IgD-negative memory B cell (primary cell): ENCODE measurements at regions not wholly inside any gene's neighbourhood (a gene's known extent, or its start where the extent isn't known, plus 50 kb on each side); places are given as distances from the start of the nearest gene placed in this dataset.
"Not testable (repeated sequence)": the region's sequence is repeated elsewhere in the genome, so short reads cannot be mapped to it uniquely, and the experiment has no call there.

Source experiments
- H3K27ac Mint-ChIP-seq, 3 donors: one replicate each; pipeline ENCODE4 v1.8.0; 2020 to 2022; ENCODE audit warnings: mild to moderate bottlenecking in 3 of 3, mixed read lengths in 3 of 3, moderate library complexity in 1 of 3
- H3K27me3 Mint-ChIP-seq: one replicate; pipeline ENCODE4 v1.8.0; 2021; ENCODE audit warnings: mixed read lengths
- H3K36me3 Mint-ChIP-seq: one replicate; pipeline ENCODE4 v1.8.0; 2020; ENCODE audit warnings: mild to moderate bottlenecking, mixed read lengths
- H3K4me1 Mint-ChIP-seq, 3 donors: one replicate each; pipeline ENCODE4 v1.8.0; 2020 to 2022; ENCODE audit warnings: mixed read lengths in 3 of 3, mild to moderate bottlenecking in 1 of 3
- H3K4me3 Mint-ChIP-seq, 4 donors: one replicate each; pipeline ENCODE4 v1.8.0; 2020 to 2022; ENCODE audit warnings: mild to moderate bottlenecking in 4 of 4, mixed read lengths in 4 of 4, moderate library complexity in 3 of 4
- H3K9me3 Mint-ChIP-seq, 3 donors: one replicate each; pipeline ENCODE4 v1.8.0; 2020 to 2021; ENCODE audit warnings: mixed read lengths in 3 of 3, mild to moderate bottlenecking in 1 of 3

- Mint-ChIP-seq H3K36me3 (no peaks in the 10 kb centered on the region), H3K27ac (no peak overlapping the region), H3K9me3 (no peaks in the 10 kb centered on the region), H3K4me3 (no peak overlapping the region), H3K27me3 (peaks cover 5% of the 10 kb centered on the region), H3K4me1 (no peaks in the 10 kb centered on the region)
These were observed 105.0 kb upstream of the CDK13 start for GRCh38 chr7:39845006-39845405.

DNA sequence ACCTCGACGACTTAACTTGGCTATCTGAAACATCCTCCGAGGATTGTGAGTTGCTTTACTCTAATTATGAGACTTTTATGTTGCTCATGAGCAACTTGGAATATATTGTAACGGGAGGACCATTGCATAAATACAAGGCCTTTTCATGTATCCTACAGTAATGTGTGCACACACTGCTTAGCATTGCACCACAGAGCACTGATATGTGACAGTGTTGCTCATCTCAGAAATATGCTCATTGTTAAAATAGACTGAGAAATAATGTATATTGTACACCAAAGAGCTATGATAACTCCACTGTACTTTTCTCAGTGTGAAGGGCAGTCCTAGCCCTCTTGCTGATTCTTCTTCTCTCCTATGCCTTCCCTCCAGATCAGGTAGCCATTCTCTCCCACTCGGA lies 102.8 kb upstream of the CDK13 start:
- H3K4me3 Mint-ChIP-seq = no peak overlapping the region
- H3K36me3 Mint-ChIP-seq = no peaks in the 10 kb centered on the region
- H3K9me3 Mint-ChIP-seq = peaks cover 0 to 5% (median 0%) of the 10 kb centered on the region in 3 donors
- H3K27ac Mint-ChIP-seq = no peak overlapping the region
- peaks cover 11% of the 10 kb centered on the region for H3K27me3 Mint-ChIP-seq
- H3K4me1 Mint-ChIP-seq = no peaks in the 10 kb centered on the region

GRCh38 chr7:39851466-39852045 lies 98.5 kb upstream of the CDK13 start:
- Mint-ChIP-seq H3K4me3 (no peak overlapping the region), H3K9me3 (peaks cover 0 to 5% (median 0%) of the 10 kb centered on the region in 3 donors), H3K27ac (no peak overlapping the region), H3K36me3 (no peaks in the 10 kb centered on the region), H3K27me3 (peaks cover 21% of the 10 kb centered on the region), H3K4me1 (peaks cover 2 to 10% (median 4%) of the 10 kb centered on the region in 3 donors)

- peak overlapping the region in 3 of 4 donors; percentile 18 to 93 (median 40) for H3K4me3 Mint-ChIP-seq
- not testable (repeated sequence) for H3K27ac Mint-ChIP-seq, H3K9me3 Mint-ChIP-seq, H3K36me3 Mint-ChIP-seq, H3K4me1 Mint-ChIP-seq
- H3K27me3 Mint-ChIP-seq = peaks cover 26% of the 10 kb centered on the region
These were observed 95.3 kb upstream of the CDK13 start for GRCh38 chr7:39854616-39855324.

GRCh38 chr7:39855325-39855674 lies 94.8 kb upstream of the CDK13 start:
- Mint-ChIP-seq H3K4me1 (peaks cover 2 to 10% (median 4%) of the 10 kb centered on the region in 3 donors), H3K27ac (no peak overlapping the region), H3K36me3 (no peaks in the 10 kb centered on the region), H3K4me3 (peak overlapping the region in 3 of 4 donors; percentile 18 to 93 (median 40)), H3K27me3 (peaks cover 26% of the 10 kb centered on the region), H3K9me3 (peaks cover 0 to 5% (median 0%) of the 10 kb centered on the region in 3 donors)

GRCh38 chr7:39863675-39864322 lies 86.3 kb upstream of the CDK13 start:
- not testable (repeated sequence) for H3K27me3 Mint-ChIP-seq, H3K27ac Mint-ChIP-seq, H3K9me3 Mint-ChIP-seq, H3K4me3 Mint-ChIP-seq, H3K4me1 Mint-ChIP-seq, H3K36me3 Mint-ChIP-seq

- not testable (repeated sequence) for H3K4me1 Mint-ChIP-seq, H3K4me3 Mint-ChIP-seq, H3K9me3 Mint-ChIP-seq, H3K27ac Mint-ChIP-seq, H3K27me3 Mint-ChIP-seq, H3K36me3 Mint-ChIP-seq
These were observed 80.1 kb upstream of the CDK13 start for GRCh38 chr7:39869888-39870522.

DNA sequence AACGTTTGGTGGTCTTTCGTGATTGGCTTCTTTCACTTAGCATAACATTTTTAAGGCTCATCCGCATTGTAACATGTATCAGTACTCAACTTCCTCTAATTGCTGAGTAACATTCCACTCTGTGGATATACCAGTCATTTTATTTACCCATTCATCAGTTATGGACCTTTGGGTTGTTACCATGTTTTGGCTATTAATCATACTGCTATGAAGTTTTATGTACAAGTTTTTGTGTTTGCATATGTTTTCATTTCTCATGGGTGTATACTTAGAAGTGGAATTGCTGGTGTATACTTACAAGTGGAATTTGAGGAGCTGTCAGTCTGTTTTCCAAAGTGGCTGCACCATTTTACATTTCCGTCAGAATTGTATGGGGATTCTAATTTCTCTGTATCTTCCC lies 78.4 kb upstream of the CDK13 start:
- not testable (repeated sequence) for H3K4me3 Mint-ChIP-seq, H3K4me1 Mint-ChIP-seq, H3K9me3 Mint-ChIP-seq, H3K36me3 Mint-ChIP-seq, H3K27ac Mint-ChIP-seq, H3K27me3 Mint-ChIP-seq

DNA sequence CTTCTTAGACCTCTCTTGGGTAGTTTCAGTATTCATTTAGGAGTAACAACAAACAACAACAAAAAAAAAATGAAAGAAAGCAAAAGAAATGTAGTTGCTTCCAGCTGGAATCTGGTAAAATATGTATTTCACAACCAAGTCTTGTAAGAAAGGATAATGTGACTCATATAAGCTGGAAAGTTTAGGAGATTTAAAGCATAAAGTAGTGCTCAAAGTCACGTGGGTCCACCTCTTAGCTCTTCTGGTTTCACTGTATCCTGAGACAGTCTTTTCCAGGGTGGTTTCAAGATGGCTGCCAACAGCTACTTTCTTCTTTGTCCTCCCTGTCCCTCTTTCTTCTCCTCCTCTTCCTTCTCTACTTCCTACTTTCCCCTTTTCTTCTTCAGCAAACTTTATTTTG lies 69.5 kb upstream of the CDK13 start:
- H3K4me3 Mint-ChIP-seq = no peak overlapping the region
- H3K9me3 Mint-ChIP-seq = peaks cover 0 to 5% (median 0%) of the 10 kb centered on the region in 3 donors
- peaks cover 13% of the 10 kb centered on the region for H3K27me3 Mint-ChIP-seq
- no peaks in the 10 kb centered on the region for H3K4me1 Mint-ChIP-seq
- peaks cover 1% of the 10 kb centered on the region for H3K36me3 Mint-ChIP-seq
- no peak overlapping the region for H3K27ac Mint-ChIP-seq

GRCh38 chr7:39882148-39882784 lies 67.8 kb upstream of the CDK13 start:
- H3K27ac Mint-ChIP-seq = no peak overlapping the region
- peaks cover 0 to 5% (median 0%) of the 10 kb centered on the region in 3 donors for H3K9me3 Mint-ChIP-seq
- no peaks in the 10 kb centered on the region for H3K4me1 Mint-ChIP-seq
- H3K4me3 Mint-ChIP-seq = no peak overlapping the region
- H3K27me3 Mint-ChIP-seq = peaks cover 11% of the 10 kb centered on the region
- peaks cover 1% of the 10 kb centered on the region for H3K36me3 Mint-ChIP-seq

GRCh38 chr7:39883812-39884390 lies 66.2 kb upstream of the CDK13 start:
- peaks cover 0 to 5% (median 0%) of the 10 kb centered on the region in 3 donors for H3K9me3 Mint-ChIP-seq
- H3K4me3 Mint-ChIP-seq = no peak overlapping the region
- no peak overlapping the region for H3K27ac Mint-ChIP-seq
- peaks cover 1% of the 10 kb centered on the region for H3K36me3 Mint-ChIP-seq
- no peaks in the 10 kb centered on the region for H3K4me1 Mint-ChIP-seq
- H3K27me3 Mint-ChIP-seq = peaks cover 5% of the 10 kb centered on the region

GRCh38 chr7:39888171-39888853 lies 61.7 kb upstream of the CDK13 start:
- Mint-ChIP-seq H3K4me1 (peaks cover 0 to 2% (median 0%) of the 10 kb centered on the region in 3 donors), H3K36me3 (peaks cover 1% of the 10 kb centered on the region), H3K9me3 (no peaks in the 10 kb centered on the region), H3K4me3 (no peak overlapping the region), H3K27me3 (peaks cover 3% of the 10 kb centered on the region), H3K27ac (no peak overlapping the region)

- no peaks in the 10 kb centered on the region for H3K36me3 Mint-ChIP-seq
- H3K9me3 Mint-ChIP-seq = no peaks in the 10 kb centered on the region
- H3K4me1 Mint-ChIP-seq = peaks cover 0 to 2% (median 0%) of the 10 kb centered on the region in 3 donors
- no peak overlapping the region for H3K4me3 Mint-ChIP-seq
- no peak overlapping the region for H3K27ac Mint-ChIP-seq
- H3K27me3 Mint-ChIP-seq = peaks cover 6% of the 10 kb centered on the region
These were observed 59.6 kb upstream of the CDK13 start for GRCh38 chr7:39890411-39890810.

DNA sequence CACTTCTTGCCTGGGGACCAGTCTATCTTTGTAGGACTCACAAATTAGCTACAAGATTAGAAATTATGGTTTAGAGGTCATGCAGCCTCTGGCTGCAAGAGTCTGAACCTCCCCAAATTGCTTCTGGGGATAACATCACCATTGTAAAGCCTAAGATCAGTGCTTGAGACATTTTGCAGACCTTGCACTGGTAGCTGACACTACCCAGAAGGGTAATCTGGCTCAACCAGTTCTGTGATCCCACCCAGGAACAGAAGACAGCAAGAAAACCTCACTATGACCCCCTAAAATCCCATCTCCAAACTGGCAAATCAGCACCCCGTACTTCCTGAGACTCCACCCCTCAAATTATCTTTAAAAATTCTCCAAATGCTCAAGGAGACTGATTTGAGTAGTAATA lies 58.2 kb upstream of the CDK13 start:
- Mint-ChIP-seq H3K4me1 (peaks cover 0 to 2% (median 2%) of the 10 kb centered on the region in 3 donors), H3K36me3 (no peaks in the 10 kb centered on the region), H3K27ac (no peak overlapping the region), H3K9me3 (no peaks in the 10 kb centered on the region), H3K27me3 (peaks cover 6% of the 10 kb centered on the region), H3K4me3 (no peak overlapping the region)
